Osteoblast (primary cell): ENCODE measurements at regions not wholly inside any gene's neighbourhood (a gene's known extent, or its start where the extent isn't known, plus 50 kb on each side); places are given as distances from the start of the nearest gene placed in this dataset.

Experiments
- DNase-seq: peaks from one replicate; pipeline ENCODE4 v3.0.0; 2011; ENCODE audit warnings: low spot score, mixed read lengths; ENCODE audit not compliant: insufficient read length; ENCODE audit errors: missing footprints
- H2AFZ ChIP-seq: 2 replicates; pipeline ENCODE4 v1.6.0; 2011; ENCODE audit warnings: mild to moderate bottlenecking, low read length
- H3K27ac ChIP-seq: 2 replicates; pipeline ENCODE4 v1.5.1; 2011; ENCODE audit warnings: mild to moderate bottlenecking, low read depth, low read length, moderate library complexity
- H3K27me3 ChIP-seq: 2 replicates; pipeline ENCODE4 v1.6.0; 2012; ENCODE audit warnings: mild to moderate bottlenecking, control low read depth, inconsistent platforms, low read length, moderate library complexity; ENCODE audit not compliant: insufficient read depth
- H3K36me3 ChIP-seq: 2 replicates; pipeline ENCODE4 v1.5.1; 2011; ENCODE audit warnings: mild to moderate bottlenecking, low read length, control low read depth, moderate library complexity; ENCODE audit not compliant: insufficient read depth
- H3K4me1 ChIP-seq: 2 replicates; pipeline ENCODE4 v1.5.1; 2011; ENCODE audit warnings: mild to moderate bottlenecking, low read length, control low read depth, moderate library complexity; ENCODE audit not compliant: insufficient read depth
- H3K4me2 ChIP-seq: 2 replicates; pipeline ENCODE4 v1.6.0; 2011; ENCODE audit warnings: mild to moderate bottlenecking, low read length; ENCODE audit not compliant: insufficient read depth
- H3K4me3 ChIP-seq: fragments of 200-600 bp; sonication (generic); 3 replicates; pipeline ENCODE4 v1.5.1; 2012; ENCODE audit warnings: mild to moderate bottlenecking, low read length, inconsistent platforms; ENCODE audit not compliant: insufficient read depth
- H3K79me2 ChIP-seq: 2 replicates; pipeline ENCODE4 v1.6.0; 2012; ENCODE audit warnings: mild to moderate bottlenecking, low read length, control low read depth, inconsistent platforms; ENCODE audit not compliant: insufficient read depth
- H3K9me3 ChIP-seq: 2 replicates; pipeline ENCODE4 v1.5.1; 2011; ENCODE audit warnings: low read depth, low read length, control low read depth
- H4K20me1 ChIP-seq: 2 replicates; pipeline ENCODE4 v1.6.0; 2012; ENCODE audit warnings: mild to moderate bottlenecking, low read length, control low read depth; ENCODE audit not compliant: insufficient read depth
- TF ChIP-seq, protein P1 (sequence below): IDR thresholded peaks from 2 replicates; pipeline ENCODE4 v1.5.1; 2011; ENCODE audit warnings: mild to moderate bottlenecking, low read depth, low read length, moderate library complexity; ENCODE audit errors: extremely low read depth

DNA sequence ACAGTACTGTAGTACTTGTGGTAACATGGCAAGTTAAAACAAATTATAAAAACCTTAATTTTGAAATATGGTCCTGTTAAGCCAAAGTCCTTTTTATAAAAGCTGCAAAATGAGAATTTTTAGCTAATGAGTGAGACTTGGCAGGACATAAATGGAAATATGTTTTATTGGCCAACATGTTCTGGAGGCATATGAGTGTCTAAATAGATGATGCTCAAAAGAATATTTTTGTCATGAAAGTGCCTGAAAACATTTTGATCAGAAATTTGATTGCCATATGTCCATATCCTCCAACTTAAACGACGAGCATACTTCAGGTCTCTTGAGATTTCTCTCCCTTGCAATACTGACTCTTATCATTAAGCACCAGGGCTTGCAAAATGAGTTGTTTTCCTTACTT, 972.6 kb downstream of the TMTC2 start:
- Histone ChIP-seq H3K27ac (no peak overlapping the region), H3K79me2 (no peaks in the 10 kb centered on the region), H3K4me2 (no peak overlapping the region), H3K9me3 (no peaks in the 10 kb centered on the region), H2AFZ (no peak overlapping the region), H3K36me3 (no peaks in the 10 kb centered on the region), H4K20me1 (no peaks in the 10 kb centered on the region), H3K4me3 (no peak overlapping the region), H3K27me3 (no peaks in the 10 kb centered on the region), H3K4me1 (no peaks in the 10 kb centered on the region)
- DNase-seq: no peak
- TF ChIP-seq, protein P1, sequence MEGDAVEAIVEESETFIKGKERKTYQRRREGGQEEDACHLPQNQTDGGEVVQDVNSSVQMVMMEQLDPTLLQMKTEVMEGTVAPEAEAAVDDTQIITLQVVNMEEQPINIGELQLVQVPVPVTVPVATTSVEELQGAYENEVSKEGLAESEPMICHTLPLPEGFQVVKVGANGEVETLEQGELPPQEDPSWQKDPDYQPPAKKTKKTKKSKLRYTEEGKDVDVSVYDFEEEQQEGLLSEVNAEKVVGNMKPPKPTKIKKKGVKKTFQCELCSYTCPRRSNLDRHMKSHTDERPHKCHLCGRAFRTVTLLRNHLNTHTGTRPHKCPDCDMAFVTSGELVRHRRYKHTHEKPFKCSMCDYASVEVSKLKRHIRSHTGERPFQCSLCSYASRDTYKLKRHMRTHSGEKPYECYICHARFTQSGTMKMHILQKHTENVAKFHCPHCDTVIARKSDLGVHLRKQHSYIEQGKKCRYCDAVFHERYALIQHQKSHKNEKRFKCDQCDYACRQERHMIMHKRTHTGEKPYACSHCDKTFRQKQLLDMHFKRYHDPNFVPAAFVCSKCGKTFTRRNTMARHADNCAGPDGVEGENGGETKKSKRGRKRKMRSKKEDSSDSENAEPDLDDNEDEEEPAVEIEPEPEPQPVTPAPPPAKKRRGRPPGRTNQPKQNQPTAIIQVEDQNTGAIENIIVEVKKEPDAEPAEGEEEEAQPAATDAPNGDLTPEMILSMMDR: no peak

GRCh38 chr12:83656004-83656403, 969.3 kb downstream of the TMTC2 start:
- TF ChIP-seq, protein P1: no peak
- H3K27me3 ChIP-seq: no peaks in the 10 kb centered on the region
- H3K4me3 ChIP-seq: no peak overlapping the region
- H3K9me3 ChIP-seq: no peaks in the 10 kb centered on the region
- H3K36me3 ChIP-seq: no peaks in the 10 kb centered on the region
- no peak overlapping the region for H3K27ac ChIP-seq
- H3K79me2 ChIP-seq: no peaks in the 10 kb centered on the region
- no peak for DNase-seq
- no peaks in the 10 kb centered on the region for H4K20me1 ChIP-seq
- H3K4me1 ChIP-seq: no peaks in the 10 kb centered on the region
- no peak overlapping the region for H2AFZ ChIP-seq
- no peak overlapping the region for H3K4me2 ChIP-seq

DNA sequence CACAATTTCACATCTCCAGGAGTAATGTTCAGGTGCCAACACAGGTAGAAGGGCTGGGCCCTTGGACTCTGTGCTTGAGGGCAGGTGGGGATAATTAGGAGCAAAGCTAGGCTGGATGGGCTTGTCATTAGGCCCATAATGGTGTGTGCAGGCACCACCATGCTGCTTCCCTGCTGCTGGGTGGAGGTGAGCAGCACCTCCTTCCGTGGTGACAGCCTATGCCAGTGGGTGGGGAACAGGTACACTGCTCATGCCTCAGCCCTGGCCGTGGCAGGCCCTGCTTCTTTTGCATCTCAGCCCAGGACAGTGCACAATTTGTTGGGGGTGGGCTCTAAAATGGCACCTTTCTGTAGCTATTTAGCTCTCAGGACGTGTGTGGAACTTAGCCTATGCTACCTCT, 955.5 kb downstream of the TMTC2 start:
- Histone ChIP-seq H3K4me3 (no peak overlapping the region), H3K9me3 (peaks cover 10% of the 10 kb centered on the region), H3K79me2 (no peaks in the 10 kb centered on the region), H3K27ac (no peak overlapping the region), H2AFZ (no peak overlapping the region), H3K36me3 (no peaks in the 10 kb centered on the region), H3K27me3 (no peaks in the 10 kb centered on the region), H3K4me1 (no peaks in the 10 kb centered on the region), H4K20me1 (no peaks in the 10 kb centered on the region), H3K4me2 (no peak overlapping the region)
- TF ChIP-seq, protein P1: no peak
- no peak for DNase-seq

DNA sequence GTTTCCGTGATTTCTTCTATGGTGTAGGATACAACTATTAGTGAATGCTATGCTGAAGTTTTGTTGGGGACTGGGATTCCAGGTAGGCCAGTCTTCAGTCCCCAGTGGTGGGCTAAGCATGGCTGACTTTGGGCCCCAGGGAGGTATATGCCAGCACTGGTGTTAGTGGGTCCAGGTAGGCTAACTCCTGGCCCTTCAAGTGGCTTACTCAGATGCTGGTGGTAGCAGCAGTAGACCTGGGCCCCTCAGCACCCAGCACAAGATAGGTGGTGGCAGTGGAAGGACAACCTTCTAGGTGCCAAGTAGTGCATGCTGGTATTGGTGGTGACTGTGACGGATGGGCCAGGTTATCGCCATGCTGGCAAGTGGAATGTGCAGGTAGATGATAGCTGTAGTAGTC, 955.1 kb downstream of the TMTC2 start:
- Histone ChIP-seq H3K4me2 (no peak overlapping the region), H3K36me3 (no peaks in the 10 kb centered on the region), H3K27me3 (no peaks in the 10 kb centered on the region), H3K79me2 (no peaks in the 10 kb centered on the region), H4K20me1 (no peaks in the 10 kb centered on the region), H3K9me3 (peaks cover 10% of the 10 kb centered on the region), H3K27ac (no peak overlapping the region), H2AFZ (no peak overlapping the region), H3K4me3 (no peak overlapping the region), H3K4me1 (no peaks in the 10 kb centered on the region)
- TF ChIP-seq, protein P1: no peak
- DNase-seq: no peak
